ENCODE measurements at regions not wholly inside any gene's neighbourhood (a gene's known extent, or its start where the extent isn't known, plus 50 kb on each side); places are given as distances from the start of the nearest gene placed in this dataset.

DNA sequence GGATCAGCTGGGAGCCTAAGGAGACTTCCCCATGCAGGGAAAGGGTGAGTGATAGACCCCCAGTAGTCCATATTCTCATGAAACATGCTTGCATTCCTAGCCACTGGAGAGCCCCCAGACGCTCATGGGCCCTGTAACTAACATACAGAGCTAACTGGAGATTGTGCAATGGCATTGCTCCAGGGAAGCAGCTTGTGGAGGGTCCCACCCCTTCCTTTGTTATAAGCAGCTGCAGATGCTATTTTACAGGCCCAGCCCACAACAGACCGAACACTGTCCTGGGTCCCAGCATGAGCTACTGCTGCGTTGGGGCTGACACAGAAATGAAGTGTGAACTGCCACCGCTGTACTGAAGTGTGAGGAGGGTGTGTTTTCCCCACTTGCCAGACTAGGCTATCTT lies 1465.7 kb upstream of the DIAPH2 start:
- TF ChIP-seq, protein P1, sequence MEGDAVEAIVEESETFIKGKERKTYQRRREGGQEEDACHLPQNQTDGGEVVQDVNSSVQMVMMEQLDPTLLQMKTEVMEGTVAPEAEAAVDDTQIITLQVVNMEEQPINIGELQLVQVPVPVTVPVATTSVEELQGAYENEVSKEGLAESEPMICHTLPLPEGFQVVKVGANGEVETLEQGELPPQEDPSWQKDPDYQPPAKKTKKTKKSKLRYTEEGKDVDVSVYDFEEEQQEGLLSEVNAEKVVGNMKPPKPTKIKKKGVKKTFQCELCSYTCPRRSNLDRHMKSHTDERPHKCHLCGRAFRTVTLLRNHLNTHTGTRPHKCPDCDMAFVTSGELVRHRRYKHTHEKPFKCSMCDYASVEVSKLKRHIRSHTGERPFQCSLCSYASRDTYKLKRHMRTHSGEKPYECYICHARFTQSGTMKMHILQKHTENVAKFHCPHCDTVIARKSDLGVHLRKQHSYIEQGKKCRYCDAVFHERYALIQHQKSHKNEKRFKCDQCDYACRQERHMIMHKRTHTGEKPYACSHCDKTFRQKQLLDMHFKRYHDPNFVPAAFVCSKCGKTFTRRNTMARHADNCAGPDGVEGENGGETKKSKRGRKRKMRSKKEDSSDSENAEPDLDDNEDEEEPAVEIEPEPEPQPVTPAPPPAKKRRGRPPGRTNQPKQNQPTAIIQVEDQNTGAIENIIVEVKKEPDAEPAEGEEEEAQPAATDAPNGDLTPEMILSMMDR (IDR thresholded peaks at IDR 0.05): no peak
- DNase-seq (ENCODE audit: low spot score): no peak
- H3K4me3 ChIP-seq: no peak overlapping the region
- no peak overlapping the region for H3K27ac ChIP-seq

DNA sequence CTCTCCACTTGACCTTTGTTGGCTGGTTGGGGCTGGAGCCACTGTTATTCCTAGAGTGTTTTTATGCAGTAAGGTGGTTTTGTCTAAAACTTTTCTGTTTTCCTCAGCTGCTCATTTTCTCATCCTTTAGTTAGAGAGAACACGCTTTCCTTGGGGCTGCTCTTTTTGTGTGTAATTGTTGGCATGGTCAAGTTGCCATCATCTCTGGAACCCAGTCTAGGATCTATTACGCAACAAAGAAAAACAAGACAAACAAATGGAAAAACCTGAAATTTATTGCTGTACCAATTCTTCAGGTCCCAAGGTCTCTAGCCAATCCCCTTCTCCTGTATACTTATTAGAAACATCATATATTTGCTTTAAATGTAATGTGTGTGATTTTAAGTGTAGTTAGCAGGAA lies 1436.3 kb upstream of the DIAPH2 start:
- TF ChIP-seq, protein P1 (IDR thresholded peaks at IDR 0.05): no peak
- DNase-seq (ENCODE audit: low spot score): no peak
- H3K4me3 ChIP-seq: no peak overlapping the region
- no peak overlapping the region for H3K27ac ChIP-seq

DNA sequence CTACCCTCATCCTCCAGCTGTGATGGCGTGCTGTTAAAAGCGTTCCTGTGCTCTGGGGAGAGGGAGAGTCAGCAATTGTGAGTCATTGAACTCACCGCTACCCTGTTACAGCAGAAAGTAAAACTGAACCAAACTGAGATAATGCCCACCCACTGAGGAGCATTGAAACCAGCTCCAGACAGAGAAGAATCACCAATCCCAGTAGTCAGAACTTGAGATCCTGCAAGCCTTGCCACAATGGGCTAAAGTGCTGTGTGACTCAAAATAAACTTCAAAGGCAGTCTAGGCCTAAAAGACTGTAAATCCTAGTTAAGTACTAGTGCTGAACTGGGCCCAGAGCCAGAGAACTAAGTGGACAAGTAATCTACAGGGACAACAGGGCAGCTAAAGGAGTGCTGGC lies 1394.2 kb upstream of the DIAPH2 start:
- Histone ChIP-seq H3K4me3 (no peak overlapping the region), H3K27ac (no peak overlapping the region)
- TF ChIP-seq, protein P1 (IDR thresholded peaks at IDR 0.05): no peak

DNA sequence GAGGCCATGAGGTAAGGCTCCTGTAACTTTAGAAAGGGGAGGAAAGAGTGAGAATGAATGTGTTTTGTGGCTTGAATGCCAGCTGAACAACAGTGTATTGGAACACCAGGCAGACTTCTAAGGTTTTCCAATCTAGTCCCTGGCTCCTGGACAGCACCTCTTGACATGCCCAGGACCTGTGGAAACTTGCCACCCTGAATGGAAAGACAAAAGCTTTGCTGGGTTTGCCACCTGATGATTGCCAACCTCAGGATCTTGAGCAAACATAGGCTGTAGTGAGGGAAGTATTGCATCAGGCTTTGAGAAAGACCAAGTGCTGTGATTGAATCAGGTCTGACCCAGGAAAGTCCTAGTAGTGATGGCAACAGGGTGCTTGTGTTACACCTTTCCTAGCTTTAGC lies 1393.1 kb upstream of the DIAPH2 start:
- TF ChIP-seq, protein P1 (IDR thresholded peaks at IDR 0.05): no peak
- H3K27ac ChIP-seq: no peak overlapping the region
- H3K4me3 ChIP-seq: no peak overlapping the region
- DNase-seq (ENCODE audit: low spot score): no peak

More for the DNA sequence above, 1394.2 kb upstream of the DIAPH2 start:
- DNase-seq (ENCODE audit: low spot score): no peak

DNA sequence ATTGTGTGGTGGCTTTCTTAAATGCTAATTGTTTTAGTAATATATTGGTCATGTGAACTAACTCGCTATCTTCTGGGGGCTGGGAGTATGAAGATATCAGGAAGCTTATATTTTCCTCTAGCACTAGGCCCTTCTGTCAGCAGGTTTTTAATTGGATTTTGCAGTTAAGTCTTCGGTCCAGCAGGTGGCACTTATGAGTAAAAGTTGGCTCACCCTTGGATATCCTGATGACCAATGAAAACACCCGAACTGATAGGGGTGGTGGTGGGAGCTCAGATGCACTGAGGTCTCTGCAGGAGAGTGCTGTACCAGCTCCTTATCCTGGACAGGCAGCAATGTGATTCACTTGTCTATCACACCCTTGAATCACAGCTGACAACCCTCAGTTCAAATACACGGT lies 1365.8 kb upstream of the DIAPH2 start:
- TF ChIP-seq, protein P1 (IDR thresholded peaks at IDR 0.05): no peak
- Histone ChIP-seq H3K4me3 (no peak overlapping the region), H3K27ac (no peak overlapping the region)
- no peak for DNase-seq (ENCODE audit: low spot score)

DNA sequence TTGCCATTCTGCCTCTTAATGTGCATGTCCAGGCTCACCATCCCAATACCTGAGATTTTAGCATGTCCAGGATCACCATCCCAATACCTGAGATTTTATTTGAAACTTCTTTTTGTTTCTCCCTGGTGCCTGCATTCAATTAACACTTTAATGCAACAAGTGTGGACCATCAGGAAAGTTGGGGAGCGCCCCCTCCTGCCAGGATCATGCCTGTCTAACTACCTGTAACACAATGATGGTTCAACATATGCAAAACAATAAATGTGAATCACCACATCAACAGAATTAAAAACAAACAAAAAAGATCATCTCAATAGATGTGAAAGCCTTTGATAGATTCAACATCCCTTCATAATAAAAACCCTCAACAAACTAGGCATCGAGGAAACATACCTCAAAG lies 1359.5 kb upstream of the DIAPH2 start:
- no peak overlapping the region for H3K4me3 ChIP-seq
- TF ChIP-seq, protein P1 (IDR thresholded peaks at IDR 0.05): no peak
- DNase-seq (ENCODE audit: low spot score): no peak
- H3K27ac ChIP-seq: no peak overlapping the region

DNA sequence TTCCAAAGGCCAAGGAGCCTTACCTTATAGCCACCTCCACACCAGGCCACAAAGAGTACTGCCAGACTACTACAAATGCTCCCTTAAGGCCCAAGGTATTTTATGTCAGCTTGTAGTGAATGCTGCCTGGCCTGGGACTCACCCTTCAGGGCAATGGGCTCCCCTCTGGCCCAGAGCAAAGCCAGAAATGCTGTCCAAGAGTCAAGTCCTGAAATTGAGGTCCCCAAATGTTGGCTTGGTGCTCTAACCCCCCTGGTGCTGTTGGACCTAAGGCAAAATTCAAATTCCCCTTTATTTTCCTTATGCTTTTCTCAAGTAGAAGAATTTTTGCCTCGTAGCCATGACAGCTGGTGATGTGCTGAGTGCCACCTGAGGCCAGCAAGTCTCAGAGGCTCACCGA lies 1354.3 kb upstream of the DIAPH2 start:
- Histone ChIP-seq H3K4me3 (no peak overlapping the region), H3K27ac (no peak overlapping the region)
- TF ChIP-seq, protein P1 (IDR thresholded peaks at IDR 0.05): no peak
- DNase-seq (ENCODE audit: low spot score): no peak

All from coronary artery (tissue), 2 donors.